OCI-LY7 (cell line): ENCODE measurements at regions not wholly inside any gene's neighbourhood (a gene's known extent, or its start where the extent isn't known, plus 50 kb on each side); places are given as distances from the start of the nearest gene placed in this dataset.

Experiments
- BruUV-seq: library from RNA; stranded (reverse); fragments of 400-500 nt; replicated peaks from 2 replicates; lab custom pipeline; 2021; lab: Mats Ljungman, UMichigan
- CTCF ChIA-PET: fragments of 300-600 bp; sonication (Branson Sonifier 250); formaldehyde crosslinking; loops from one replicate; lab custom pipeline; 2022; ENCODE audit warnings: antibody characterized with exemption; ENCODE audit not compliant: unreplicated experiment; lab: Charles Lee
- POLR2A ChIA-PET: fragments of 300-600 bp; sonication (Branson Sonifier 250); formaldehyde crosslinking; loops from one replicate; lab custom pipeline; 2022; ENCODE audit warnings: antibody characterized with exemption; lab: Charles Lee
- DNase-seq: peaks from one replicate; pipeline ENCODE4 v3.0.0-alpha.2; 2015; ENCODE audit warnings: low spot score
- H2AFZ ChIP-seq: fragments of 200-600 bp; sonication (generic), shearing (Covaris generic); 2 replicates; pipeline ENCODE4 v1.6.1; 2014; ENCODE audit warnings: mild to moderate bottlenecking, antibody characterized with exemption, low read length, moderate library complexity
- H3K27ac ChIP-seq: fragments of 200-600 bp; sonication (generic); 2 replicates; pipeline ENCODE4 v1.5.1; 2014; ENCODE audit warnings: mixed run types, low read depth, mild to moderate bottlenecking, moderate library complexity, low read length, inconsistent platforms; ENCODE audit not compliant: poor library complexity, severe bottlenecking
- H3K36me3 ChIP-seq: fragments of 200-600 bp; sonication (generic); 2 replicates; pipeline ENCODE4 v1.6.1; 2014; ENCODE audit warnings: mild to moderate bottlenecking, antibody characterized with exemption, low read length, moderate library complexity, mixed read lengths; ENCODE audit not compliant: insufficient read depth
- H3K4me1 ChIP-seq: fragments of 200-600 bp; sonication (generic); 2 replicates; pipeline ENCODE4 v1.5.1; 2014; ENCODE audit warnings: mild to moderate bottlenecking, low read length; ENCODE audit not compliant: insufficient read depth, poor library complexity, severe bottlenecking
- H3K4me2 ChIP-seq: fragments of 200-600 bp; sonication (generic); 2 replicates; pipeline ENCODE4 v1.6.1; 2014; ENCODE audit warnings: mild to moderate bottlenecking, low read length
- H3K4me3 ChIP-seq: fragments of 200-600 bp; sonication (generic); 2 replicates; pipeline ENCODE4 v1.5.1; 2014; ENCODE audit warnings: mild to moderate bottlenecking, low read depth, low read length; ENCODE audit not compliant: poor library complexity, severe bottlenecking
- H3K79me2 ChIP-seq: fragments of 200-600 bp; sonication (generic); 2 replicates; pipeline ENCODE4 v1.6.1; 2016; ENCODE audit warnings: low read depth, mild to moderate bottlenecking, low read length, moderate library complexity, mixed read lengths; ENCODE audit not compliant: insufficient read depth
- H3K9me2 ChIP-seq: fragments of 200-600 bp; sonication (generic); 2 replicates; pipeline ENCODE4 v1.6.1; 2016; ENCODE audit warnings: mild to moderate bottlenecking, low read length, mixed read lengths; ENCODE audit not compliant: insufficient read depth
- H3K9me3 ChIP-seq: fragments of 200-600 bp; sonication (generic); 2 replicates; pipeline ENCODE4 v1.6.1; 2014; ENCODE audit warnings: mild to moderate bottlenecking, mixed run types, low read length, mixed read lengths
- H4K20me1 ChIP-seq: fragments of 200-600 bp; sonication (generic); 2 replicates; pipeline ENCODE4 v1.6.1; 2014; ENCODE audit warnings: mild to moderate bottlenecking, antibody characterized with exemption, low read length, moderate library complexity, mixed read lengths; ENCODE audit not compliant: insufficient read depth
- EZH2phosphoT487 ChIP-seq: fragments of 200-600 bp; sonication (generic); IDR thresholded peaks from 2 replicates; pipeline ENCODE4 v1.6.1; 2018; ENCODE audit warnings: low read depth, borderline replicate concordance, mild to moderate bottlenecking, mixed run types, antibody characterized with exemption, low read length, moderate library complexity, mixed read lengths
- intact Hi-C: fragments of 100-400 bp; cut with micrococcal nuclease; formaldehyde crosslinking; loops from one replicate; pipeline ENCODE4 v1.10.0; 2022; ENCODE audit not compliant: unreplicated experiment
- TF ChIP-seq, protein P1 (sequence below): fragments of 200-600 bp; sonication (generic); conservative IDR thresholded peaks from 2 replicates; pipeline ENCODE4 v1.5.1; 2014; ENCODE audit warnings: mild to moderate bottlenecking, antibody characterized with exemption, low read length, moderate library complexity, mixed read lengths

DNA sequence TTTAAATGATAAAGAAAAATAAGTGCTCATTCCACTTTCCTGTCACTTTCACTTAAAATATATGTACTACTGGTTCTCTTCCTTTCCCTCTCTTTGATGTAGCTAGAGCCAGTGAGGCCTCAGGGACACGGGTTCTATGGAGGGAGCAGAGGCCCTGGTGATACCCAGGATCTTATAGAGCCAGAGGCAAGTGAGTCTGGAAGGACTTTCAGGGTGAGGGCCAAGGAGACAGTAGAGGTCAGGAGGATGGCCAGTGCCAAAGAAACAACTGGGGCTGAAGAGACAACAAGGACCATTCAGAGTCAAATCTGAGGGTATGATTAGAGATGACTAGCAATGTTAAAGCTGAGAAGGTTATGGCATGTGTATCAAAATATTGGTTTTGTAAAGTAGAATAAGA lies 124.1 kb upstream of the GOLGA6L6 start:
- intact Hi-C loops: no loop called here
- ChIA-PET CTCF (no interaction called here), POLR2A (no interaction called here)
- Histone ChIP-seq H3K27ac (no peak overlapping the region), H3K9me3 (no peaks in the 10 kb centered on the region), H3K4me1 (no peaks in the 10 kb centered on the region), H3K9me2 (no peaks in the 10 kb centered on the region), H3K4me2 (no peak overlapping the region), H3K4me3 (no peak overlapping the region), H3K79me2 (no peaks in the 10 kb centered on the region), H4K20me1 (no peaks in the 10 kb centered on the region), H2AFZ (no peak overlapping the region), H3K36me3 (no peaks in the 10 kb centered on the region)
- DNase-seq: no peak
- no peak for TF ChIP-seq EZH2phosphoT487
- TF ChIP-seq, protein P1, sequence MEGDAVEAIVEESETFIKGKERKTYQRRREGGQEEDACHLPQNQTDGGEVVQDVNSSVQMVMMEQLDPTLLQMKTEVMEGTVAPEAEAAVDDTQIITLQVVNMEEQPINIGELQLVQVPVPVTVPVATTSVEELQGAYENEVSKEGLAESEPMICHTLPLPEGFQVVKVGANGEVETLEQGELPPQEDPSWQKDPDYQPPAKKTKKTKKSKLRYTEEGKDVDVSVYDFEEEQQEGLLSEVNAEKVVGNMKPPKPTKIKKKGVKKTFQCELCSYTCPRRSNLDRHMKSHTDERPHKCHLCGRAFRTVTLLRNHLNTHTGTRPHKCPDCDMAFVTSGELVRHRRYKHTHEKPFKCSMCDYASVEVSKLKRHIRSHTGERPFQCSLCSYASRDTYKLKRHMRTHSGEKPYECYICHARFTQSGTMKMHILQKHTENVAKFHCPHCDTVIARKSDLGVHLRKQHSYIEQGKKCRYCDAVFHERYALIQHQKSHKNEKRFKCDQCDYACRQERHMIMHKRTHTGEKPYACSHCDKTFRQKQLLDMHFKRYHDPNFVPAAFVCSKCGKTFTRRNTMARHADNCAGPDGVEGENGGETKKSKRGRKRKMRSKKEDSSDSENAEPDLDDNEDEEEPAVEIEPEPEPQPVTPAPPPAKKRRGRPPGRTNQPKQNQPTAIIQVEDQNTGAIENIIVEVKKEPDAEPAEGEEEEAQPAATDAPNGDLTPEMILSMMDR: no peak
- no TSS peak for BruUV-seq

DNA sequence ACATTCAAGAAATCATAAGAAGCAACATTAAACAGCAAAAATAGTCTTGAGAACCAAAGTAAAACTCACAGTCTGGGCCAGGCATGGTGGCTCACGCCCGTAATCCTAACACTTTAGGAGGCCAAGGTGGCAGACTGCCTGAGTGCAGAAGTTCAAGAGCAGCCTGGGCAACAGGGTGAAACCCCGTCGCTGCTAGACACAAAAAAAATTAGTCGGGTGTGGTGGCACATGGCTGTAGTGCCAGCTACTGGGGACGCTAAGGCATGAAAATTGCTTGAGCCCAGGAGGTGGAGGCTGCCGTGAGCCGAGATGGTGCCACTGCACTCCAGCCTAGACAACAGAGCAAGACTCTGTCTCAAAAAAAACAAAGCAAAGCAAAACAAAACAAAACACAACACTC lies 117.7 kb upstream of the GOLGA6L6 start:
- H3K9me3 ChIP-seq: no peaks in the 10 kb centered on the region
- H3K9me2 ChIP-seq: no peaks in the 10 kb centered on the region
- H3K27ac ChIP-seq: no peak overlapping the region
- no peak overlapping the region for H3K4me2 ChIP-seq
- ChIA-PET POLR2A (interaction anchor here (1.1 to 2.2 kb wide), 2 partner anchors 11 to 13 kb away, joined by 6 to 8 read pairs; no protein-coding TSS in a partner anchor), CTCF (no interaction called here)
- no peak for DNase-seq
- no peak overlapping the region for H2AFZ ChIP-seq
- no peaks in the 10 kb centered on the region for H3K36me3 ChIP-seq
- intact Hi-C loops: no loop called here
- no peak for TF ChIP-seq EZH2phosphoT487
- TF ChIP-seq, protein P1: no peak
- no peaks in the 10 kb centered on the region for H4K20me1 ChIP-seq
- H3K4me3 ChIP-seq: no peak overlapping the region
- H3K4me1 ChIP-seq: no peaks in the 10 kb centered on the region
- no peaks in the 10 kb centered on the region for H3K79me2 ChIP-seq
- BruUV-seq: no TSS peak

DNA sequence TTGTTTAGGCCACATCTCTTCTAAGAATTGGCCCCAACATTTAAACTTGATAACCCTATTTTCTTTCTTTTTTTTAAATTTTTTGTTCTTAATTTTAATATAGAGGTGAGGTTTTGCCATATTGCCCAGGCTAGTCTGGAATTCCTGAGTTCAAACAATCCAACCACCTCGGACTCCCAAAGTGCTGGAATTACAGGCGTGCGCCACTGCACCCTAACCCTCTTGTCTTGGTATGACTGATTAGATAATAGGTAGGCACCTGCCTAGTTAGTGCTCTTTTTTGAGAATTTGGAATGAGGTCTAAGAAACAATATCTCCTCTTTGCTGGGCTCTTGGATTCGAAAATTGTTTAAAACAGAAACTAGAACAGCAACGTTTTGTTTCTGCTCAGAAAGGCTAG lies 116.4 kb upstream of the GOLGA6L6 start:
- H4K20me1 ChIP-seq: no peaks in the 10 kb centered on the region
- no peaks in the 10 kb centered on the region for H3K36me3 ChIP-seq
- no peak for DNase-seq
- no peak overlapping the region for H3K27ac ChIP-seq
- no peaks in the 10 kb centered on the region for H3K9me2 ChIP-seq
- TF ChIP-seq, protein P1: no peak
- H3K4me2 ChIP-seq: no peak overlapping the region
- no peaks in the 10 kb centered on the region for H3K9me3 ChIP-seq
- no peaks in the 10 kb centered on the region for H3K79me2 ChIP-seq
- no peaks in the 10 kb centered on the region for H3K4me1 ChIP-seq
- intact Hi-C loops: no loop called here
- BruUV-seq: no TSS peak
- no peak overlapping the region for H2AFZ ChIP-seq
- CTCF ChIA-PET: no interaction called here
- POLR2A ChIA-PET: interaction anchor here (2.2 kb wide), 1 partner anchor 14 kb away, joined by 8 read pairs; no protein-coding TSS in a partner anchor
- H3K4me3 ChIP-seq: no peak overlapping the region
